T-cell (primary cell): ENCODE measurements at regions not wholly inside any gene's neighbourhood (a gene's known extent, or its start where the extent isn't known, plus 50 kb on each side); places are given as distances from the start of the nearest gene placed in this dataset.

Experiments used
- ATAC-seq, 4 experiments: fragments of 200-7000 bp in 3 of 4; fragments of 150-1000 bp in 1 of 4; cut with Tn5 transposase; replicated peaks in 1 of 4; 1 replicate in 3 of 4; 2 replicates in 1 of 4; pipeline ENCODE4 v1.10.0; 2021; ENCODE audit warnings: moderate library complexity in 3 of 4, mild to moderate bottlenecking in 2 of 4, moderate number of reproducible peaks in 1 of 4
- CTCF ChIA-PET, 2 donors: fragments of 300-600 bp; sonication (Branson Sonifier 250); formaldehyde crosslinking; loops; one replicate each; lab custom pipeline; 2022; ENCODE audit warnings: antibody characterized with exemption in 2 of 2; lab: Charles Lee
- POLR2A ChIA-PET, 2 donors: fragments of 300-600 bp; sonication (Branson Sonifier 250); formaldehyde crosslinking; loops; one replicate each; lab custom pipeline; 2022; ENCODE audit warnings: antibody characterized with exemption in 2 of 2; lab: Charles Lee
- DNase-seq, 35 experiments: peaks; one replicate each; pipeline versions ENCODE4 v3.0.0 to v3.0.0-alpha.2; 2013 to 2023
- H3K27ac ChIP-seq: one replicate; pipeline ENCODE4 v1.5.1; 2013; ENCODE audit warnings: low read length
- H3K27me3 ChIP-seq, 2 experiments: replicated peaks in 1 of 2; 1 replicate in 1 of 2; 2 replicates in 1 of 2; pipeline versions ENCODE4 v1.6.1 to v1.7.0; 2013; ENCODE audit warnings: low read length in 1 of 2, mixed read lengths in 1 of 2; ENCODE audit not compliant: control insufficient read depth in 2 of 2, insufficient read depth in 2 of 2; ENCODE audit errors: extremely low read depth in 1 of 2
- H3K36me3 ChIP-seq, 2 donors: 1 replicate in 1 of 2; 2 replicates in 1 of 2; pipeline versions ENCODE4 v1.6.1 to v1.7.0; 2013; ENCODE audit warnings: low read length in 1 of 2; ENCODE audit not compliant: control insufficient read depth in 2 of 2, insufficient read depth in 1 of 2; ENCODE audit errors: extremely low read depth in 1 of 2
- H3K4me1 ChIP-seq, 2 experiments: 1 replicate in 1 of 2; 2 replicates in 1 of 2; pipeline versions ENCODE4 v1.6.1 to v1.7.0; 2013; ENCODE audit warnings: low read length in 2 of 2, mixed read lengths in 1 of 2; ENCODE audit not compliant: insufficient read depth in 2 of 2, control insufficient read depth in 1 of 2; ENCODE audit errors: extremely low read depth in 1 of 2
- H3K4me3 ChIP-seq, 2 donors: 1 replicate in 1 of 2; 2 replicates in 1 of 2; pipeline versions ENCODE4 v1.5.1 to v1.7.0; 2013; ENCODE audit warnings: mild to moderate bottlenecking in 2 of 2, low read length in 1 of 2, moderate library complexity in 1 of 2; ENCODE audit not compliant: control insufficient read depth in 1 of 2; ENCODE audit errors: extremely low read depth in 1 of 2
- H3K9me3 ChIP-seq: 2 replicates; pipeline ENCODE4 v1.7.0; 2013
- H3K27ac Mint-ChIP-seq, 2 donors: one replicate each; pipeline ENCODE4 v1.8.0; 2020 to 2021; ENCODE audit warnings: mild to moderate bottlenecking in 2 of 2, mixed read lengths in 2 of 2
- H3K27me3 Mint-ChIP-seq, 2 donors: one replicate each; pipeline ENCODE4 v1.8.0; 2021 to 2022; ENCODE audit warnings: mixed read lengths in 2 of 2
- H3K36me3 Mint-ChIP-seq: one replicate; pipeline ENCODE4 v1.8.0; 2021; ENCODE audit warnings: mixed read lengths
- H3K4me1 Mint-ChIP-seq, 3 donors: one replicate each; pipeline ENCODE4 v1.8.0; 2020 to 2022; ENCODE audit warnings: mixed read lengths in 3 of 3, mild to moderate bottlenecking in 1 of 3
- H3K4me3 Mint-ChIP-seq, 3 donors: one replicate each; pipeline ENCODE4 v1.8.0; 2020 to 2022; ENCODE audit warnings: mild to moderate bottlenecking in 3 of 3, mixed read lengths in 3 of 3, moderate library complexity in 3 of 3
- H3K9me3 Mint-ChIP-seq, 3 donors: one replicate each; pipeline ENCODE4 v1.8.0; 2020 to 2022; ENCODE audit warnings: mixed read lengths in 3 of 3
- WGBS: methylation state at CpG from one replicate; pipeline ENCODE4 v1.1.5; 2013; ENCODE audit warnings: missing lambda C conversion rate; ENCODE audit not compliant: insufficient coverage; 5-methylcytosine and 5-hydroxymethylcytosine counted together

DNA sequence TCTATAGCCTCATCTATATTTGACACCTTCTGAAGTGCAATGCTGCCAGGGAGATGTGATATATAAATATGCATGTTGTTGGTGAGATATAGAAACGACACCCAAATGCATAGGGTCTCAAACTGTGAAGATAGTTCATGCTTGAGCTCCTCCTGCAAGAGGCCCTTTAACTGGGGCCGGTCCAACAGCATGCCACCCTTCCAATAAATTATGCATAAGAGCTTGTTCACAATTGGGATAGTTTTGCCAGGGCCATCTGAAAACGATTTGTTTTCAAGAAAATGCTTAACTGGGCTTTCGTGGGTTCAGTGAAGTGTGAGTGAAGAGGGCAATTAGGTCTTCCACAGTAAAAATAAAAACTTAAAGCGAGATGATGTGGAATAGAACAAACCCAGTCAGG, 424.2 kb upstream of the WWC1 start:
- Histone ChIP-seq H3K36me3 (no peaks in the 10 kb centered on the region), H3K9me3 (no peaks in the 10 kb centered on the region), H3K4me1 (no peaks in the 10 kb centered on the region), H3K27ac (no peak overlapping the region), H3K4me3 (no peak overlapping the region), H3K27me3 (no peaks in the 10 kb centered on the region)
- ChIA-PET CTCF (no interaction called here), POLR2A (no interaction called here)
- Mint-ChIP-seq H3K36me3 (no peaks in the 10 kb centered on the region), H3K27ac (no peak overlapping the region), H3K27me3 (no peaks in the 10 kb centered on the region), H3K4me3 (no peak overlapping the region), H3K9me3 (peaks cover 0 to 3% (median 0%) of the 10 kb centered on the region in 3 donors), H3K4me1 (no peaks in the 10 kb centered on the region)
- 100% methylated on average over 1 of the region's 5 CpGs for WGBS
- ATAC-seq (no peak), DNase-seq (no peak)

DNA sequence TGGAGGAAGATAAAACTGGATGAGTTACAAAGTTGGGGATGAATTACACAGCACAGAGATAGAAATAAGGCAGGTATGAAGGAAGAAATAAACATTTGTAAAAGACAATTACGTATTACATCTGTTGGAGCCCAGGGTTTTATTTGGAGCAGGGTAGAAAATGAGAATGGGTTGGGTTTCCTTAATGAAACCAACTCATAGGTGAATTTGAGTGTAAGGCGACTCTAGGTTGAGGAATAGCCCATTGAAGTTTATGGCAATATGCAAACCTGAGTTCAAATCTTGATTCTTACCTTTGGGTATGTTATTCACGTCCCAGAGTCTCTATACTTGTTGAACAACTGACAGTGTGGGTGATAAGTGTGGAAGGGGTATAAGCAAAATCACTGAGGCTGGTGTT, 422.3 kb upstream of the WWC1 start:
- no peak overlapping the region for H3K27ac ChIP-seq
- ChIA-PET POLR2A (no interaction called here), CTCF (no interaction called here)
- no peak overlapping the region for H3K4me3 ChIP-seq
- H3K9me3 ChIP-seq: no peaks in the 10 kb centered on the region
- Mint-ChIP-seq H3K9me3 (peaks cover 0 to 6% (median 4%) of the 10 kb centered on the region in 3 donors), H3K27me3 (no peaks in the 10 kb centered on the region), H3K36me3 (no peaks in the 10 kb centered on the region), H3K27ac (no peak overlapping the region), H3K4me1 (no peaks in the 10 kb centered on the region), H3K4me3 (no peak overlapping the region)
- H3K36me3 ChIP-seq: no peaks in the 10 kb centered on the region
- 67% methylated on average over 1 of the region's 3 CpGs for WGBS
- no peak for ATAC-seq
- no peaks in the 10 kb centered on the region for H3K27me3 ChIP-seq
- no peaks in the 10 kb centered on the region for H3K4me1 ChIP-seq
- no peak for DNase-seq

DNA sequence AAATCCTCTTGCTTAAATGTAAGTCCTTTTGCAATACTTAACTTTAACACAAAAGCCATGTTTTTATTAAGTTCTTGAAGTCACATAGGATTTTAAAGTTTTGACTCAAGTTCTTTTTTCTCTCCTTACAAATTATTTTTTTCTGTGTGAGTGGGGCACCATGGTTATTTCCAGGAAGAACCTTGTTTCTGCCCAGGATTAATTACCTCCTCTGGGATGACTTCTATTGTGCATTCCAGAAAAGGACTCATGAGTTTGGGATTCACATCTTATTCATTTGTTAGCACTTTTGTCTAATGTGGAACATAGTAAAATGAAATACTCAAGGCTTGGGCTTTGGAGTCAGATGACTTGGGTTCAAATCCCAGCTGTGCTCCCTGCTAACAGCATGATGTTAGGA, 421.4 kb upstream of the WWC1 start:
- Histone ChIP-seq H3K4me3 (no peak overlapping the region), H3K27ac (no peak overlapping the region), H3K36me3 (no peaks in the 10 kb centered on the region), H3K27me3 (no peaks in the 10 kb centered on the region), H3K4me1 (no peaks in the 10 kb centered on the region), H3K9me3 (no peaks in the 10 kb centered on the region)
- ATAC-seq (no peak), DNase-seq (no peak)
- POLR2A ChIA-PET: no interaction called here
- H3K27ac Mint-ChIP-seq: no peak overlapping the region
- H3K27me3 Mint-ChIP-seq: no peaks in the 10 kb centered on the region
- no peaks in the 10 kb centered on the region for H3K4me1 Mint-ChIP-seq
- CTCF ChIA-PET: no interaction called here
- peaks cover 0 to 9% (median 8%) of the 10 kb centered on the region in 3 donors for H3K9me3 Mint-ChIP-seq
- no peaks in the 10 kb centered on the region for H3K36me3 Mint-ChIP-seq
- H3K4me3 Mint-ChIP-seq: no peak overlapping the region

- Histone ChIP-seq H3K4me1 (no peaks in the 10 kb centered on the region), H3K36me3 (no peaks in the 10 kb centered on the region), H3K27ac (no peak overlapping the region), H3K27me3 (no peaks in the 10 kb centered on the region), H3K9me3 (no peaks in the 10 kb centered on the region), H3K4me3 (no peak overlapping the region)
- H3K4me3 Mint-ChIP-seq: no peak overlapping the region
- 40% methylated on average over 1 of the region's 2 CpGs for WGBS
- no peaks in the 10 kb centered on the region for H3K4me1 Mint-ChIP-seq
- DNase-seq: no peak
- H3K36me3 Mint-ChIP-seq: no peaks in the 10 kb centered on the region
- peaks cover 0 to 15% (median 12%) of the 10 kb centered on the region in 3 donors for H3K9me3 Mint-ChIP-seq
- no peak for ATAC-seq
- CTCF ChIA-PET: no interaction called here
- POLR2A ChIA-PET: no interaction called here
- no peak overlapping the region for H3K27ac Mint-ChIP-seq
- H3K27me3 Mint-ChIP-seq: no peaks in the 10 kb centered on the region
Measured at GRCh38 chr5:167871091-167871490, 420.4 kb upstream of the WWC1 start.

GRCh38 chr5:167872791-167873190, 418.7 kb upstream of the WWC1 start:
- no peak for ATAC-seq
- H3K27me3 Mint-ChIP-seq: no peaks in the 10 kb centered on the region
- no peak for DNase-seq
- no peaks in the 10 kb centered on the region for H3K4me1 Mint-ChIP-seq
- Histone ChIP-seq H3K9me3 (no peaks in the 10 kb centered on the region), H3K27me3 (no peaks in the 10 kb centered on the region), H3K4me1 (no peaks in the 10 kb centered on the region), H3K4me3 (no peak overlapping the region), H3K27ac (no peak overlapping the region), H3K36me3 (no peaks in the 10 kb centered on the region)
- no peak overlapping the region for H3K4me3 Mint-ChIP-seq
- H3K36me3 Mint-ChIP-seq: no peaks in the 10 kb centered on the region
- peaks cover 0 to 25% (median 12%) of the 10 kb centered on the region in 3 donors for H3K9me3 Mint-ChIP-seq
- no peak overlapping the region for H3K27ac Mint-ChIP-seq
- CTCF ChIA-PET: no interaction called here
- WGBS: 83% methylated on average over 2 of the region's 2 CpGs
- POLR2A ChIA-PET: interaction anchor here in 1 of 2 donors (0.6 kb wide), 1 partner anchor 24 kb away, joined by 3 read pairs; no protein-coding TSS in a partner anchor

- no peak overlapping the region for H3K27ac ChIP-seq
- H3K4me1 ChIP-seq: no peaks in the 10 kb centered on the region
- no peak for ATAC-seq
- WGBS: no CpG with 5 or more reads among the region's 5 CpGs
- Mint-ChIP-seq H3K27ac (no peak overlapping the region), H3K27me3 (no peaks in the 10 kb centered on the region), H3K36me3 (no peaks in the 10 kb centered on the region), H3K4me3 (no peak overlapping the region), H3K4me1 (no peaks in the 10 kb centered on the region), H3K9me3 (peaks cover 0 to 41% (median 10%) of the 10 kb centered on the region in 3 donors)
- no peak for DNase-seq
- no peaks in the 10 kb centered on the region for H3K27me3 ChIP-seq
- no peaks in the 10 kb centered on the region for H3K36me3 ChIP-seq
- CTCF ChIA-PET: no interaction called here
- no peaks in the 10 kb centered on the region for H3K9me3 ChIP-seq
- POLR2A ChIA-PET: interaction anchor here in 1 of 2 donors (0.7 kb wide), 1 partner anchor 35 kb away, joined by 3 read pairs; no protein-coding TSS in a partner anchor
- no peak overlapping the region for H3K4me3 ChIP-seq
Measured at GRCh38 chr5:167877114-167877722, 414.2 kb upstream of the WWC1 start.

- Histone ChIP-seq H3K36me3 (no peaks in the 10 kb centered on the region), H3K27me3 (no peaks in the 10 kb centered on the region), H3K27ac (no peak overlapping the region), H3K4me3 (no peak overlapping the region), H3K4me1 (no peaks in the 10 kb centered on the region), H3K9me3 (no peaks in the 10 kb centered on the region)
- H3K4me3 Mint-ChIP-seq: no peak overlapping the region
- no peak overlapping the region for H3K27ac Mint-ChIP-seq
- WGBS: no CpG with 5 or more reads among the region's 1 CpG
- ATAC-seq (no peak), DNase-seq (no peak)
- ChIA-PET CTCF (no interaction called here), POLR2A (interaction anchor here in 1 of 2 donors (0.7 kb wide), 1 partner anchor 36 kb away, joined by 3 read pairs; no protein-coding TSS in a partner anchor)
- no peaks in the 10 kb centered on the region for H3K27me3 Mint-ChIP-seq
- H3K9me3 Mint-ChIP-seq: peaks cover 0 to 41% (median 7%) of the 10 kb centered on the region in 3 donors
- no peaks in the 10 kb centered on the region for H3K4me1 Mint-ChIP-seq
- H3K36me3 Mint-ChIP-seq: no peaks in the 10 kb centered on the region
Measured at GRCh38 chr5:167877924-167878323, 413.5 kb upstream of the WWC1 start.
